SK-N-SH (cell line): ENCODE measurements at regions not wholly inside any gene's neighbourhood (a gene's known extent, or its start where the extent isn't known, plus 50 kb on each side); places are given as distances from the start of the nearest gene placed in this dataset.

Experiments used
- CTCF ChIA-PET: fragments of 300-600, 350-600 bp; formaldehyde crosslinking; extraction: SDS; loops from one replicate; lab custom pipeline; 2021; lab: Yijun Ruan, JAX
- POLR2A ChIA-PET: fragments of 350-600 bp; sonication (Branson Sonifier 250); formaldehyde crosslinking; extraction: SDS; loops from one replicate; lab custom pipeline; 2020; ENCODE audit warnings: antibody characterized with exemption, inconsistent platforms; lab: Yijun Ruan, JAX
- DNase-seq: peaks from one replicate; pipeline ENCODE4 v3.0.0; 2012
- H2AFZ ChIP-seq: fragments of 200-600 bp; sonication (generic); 2 replicates; pipeline ENCODE4 v1.8.1; 2016; ENCODE audit warnings: antibody characterized with exemption, mild to moderate bottlenecking, low read depth
- H3F3A ChIP-seq: fragments of 200-600 bp; sonication (generic); replicated peaks from 2 replicates; pipeline ENCODE3; 2016; ENCODE audit warnings: antibody characterized with exemption, mild to moderate bottlenecking; ENCODE audit not compliant: insufficient read depth
- H3K27ac ChIP-seq, 2 experiments: fragments of 200-500 bp in 1 of 2; fragments of 200-600 bp in 1 of 2; sonication (Bioruptor generic) in 1 of 2; sonication (generic), shearing (Covaris generic) in 1 of 2; 2 replicates each; pipeline versions ENCODE4 v1.5.1 to v1.6.1; 2014 to 2016; ENCODE audit warnings: low read depth in 2 of 2, inconsistent platforms in 1 of 2, low read length in 1 of 2, mild to moderate bottlenecking in 1 of 2, mixed read lengths in 1 of 2
- H3K27me3 ChIP-seq: fragments of 200-600 bp; sonication (generic), shearing (Covaris generic); 2 replicates; pipeline ENCODE4 v1.6.1; 2016; ENCODE audit warnings: mixed run types; ENCODE audit not compliant: insufficient read depth
- H3K36me3 ChIP-seq, 2 experiments: fragments of 200-500 bp in 1 of 2; fragments of 200-600 bp in 1 of 2; sonication (Bioruptor generic) in 1 of 2; sonication (generic) in 1 of 2; replicated peaks in 1 of 2; 2 replicates each; pipeline versions ENCODE3 to v1.5.1; 2014 to 2016; ENCODE audit warnings: low read length in 1 of 2, mild to moderate bottlenecking in 1 of 2; ENCODE audit not compliant: insufficient read depth in 2 of 2, control insufficient read depth in 1 of 2
- H3K4me1 ChIP-seq, 2 experiments: fragments of 200-500 bp in 1 of 2; fragments of 200-600 bp in 1 of 2; sonication (Bioruptor generic) in 1 of 2; sonication (generic), shearing (Covaris generic) in 1 of 2; 2 replicates each; pipeline versions ENCODE4 v1.5.1 to v1.6.1; 2014 to 2016; ENCODE audit warnings: low read depth in 1 of 2, low read length in 1 of 2, mixed run types in 1 of 2; ENCODE audit not compliant: insufficient read depth in 2 of 2, control insufficient read depth in 1 of 2
- H3K4me2 ChIP-seq: fragments of 200-600 bp; sonication (generic), shearing (Covaris generic); 2 replicates; pipeline ENCODE4 v1.6.1; 2017; ENCODE audit warnings: mixed run types
- H3K4me3 ChIP-seq, 2 experiments: fragments of 200-500 bp in 1 of 2; fragments of 200-600 bp in 1 of 2; sonication (Bioruptor generic) in 1 of 2; sonication (generic), shearing (Covaris generic) in 1 of 2; 2 replicates each; pipeline versions ENCODE4 v1.5.1 to v1.8.1; 2014 to 2016; ENCODE audit warnings: low read depth in 2 of 2, inconsistent platforms in 1 of 2, low read length in 1 of 2, mild to moderate bottlenecking in 1 of 2, mixed read lengths in 1 of 2, moderate library complexity in 1 of 2
- H3K79me2 ChIP-seq: fragments of 200-600 bp; sonication (generic); 2 replicates; pipeline ENCODE4 v1.8.1; 2017; ENCODE audit warnings: mild to moderate bottlenecking; ENCODE audit not compliant: insufficient read depth
- H3K9ac ChIP-seq: fragments of 200-600 bp; sonication (generic); 2 replicates; pipeline ENCODE4 v1.6.1; 2017; ENCODE audit warnings: mixed run types
- H3K9me2 ChIP-seq: fragments of 200-600 bp; sonication (generic); 2 replicates; pipeline ENCODE4 v1.6.1; 2017; ENCODE audit warnings: mixed run types
- H3K9me3 ChIP-seq: fragments of 200-600 bp; sonication (generic); 2 replicates; pipeline ENCODE4 v1.6.1; 2017; ENCODE audit warnings: mixed run types, mild to moderate bottlenecking, moderate library complexity
- H4K20me1 ChIP-seq: fragments of 200-600 bp; sonication (generic); 2 replicates; pipeline ENCODE4 v1.6.1; 2017; ENCODE audit warnings: mild to moderate bottlenecking, mixed run types; ENCODE audit not compliant: insufficient read depth
- CHD2 ChIP-seq: fragments of 150-350 bp; IDR thresholded peaks from 2 replicates; pipeline ENCODE4 v1.6.1; 2018; ENCODE audit warnings: low read length; ENCODE audit not compliant: partially characterized antibody
- EZH2phosphoT487 ChIP-seq: fragments of 200-600 bp; sonication (generic); IDR thresholded peaks from 2 replicates; pipeline ENCODE4 v1.6.1; 2017; ENCODE audit warnings: low read depth, mixed run types, mild to moderate bottlenecking, antibody characterized with exemption, moderate library complexity, borderline replicate concordance
- FOSL2 ChIP-seq: IDR thresholded peaks from 2 replicates; pipeline ENCODE4 v1.4.0; 2012; ENCODE audit warnings: low read depth, mild to moderate bottlenecking, moderate library complexity, borderline replicate concordance
- FOXM1 ChIP-seq: IDR thresholded peaks from 2 replicates; pipeline ENCODE4 v1.4.0; 2012; ENCODE audit warnings: low read depth, mild to moderate bottlenecking
- GATA2 ChIP-seq: sonication (generic); formaldehyde crosslinking; IDR thresholded peaks from 2 replicates; pipeline ENCODE4 v1.5.0; 2020; ENCODE audit warnings: mild to moderate bottlenecking, missing genetic modification reagents
- POLR2AphosphoS5 ChIP-seq: IDR thresholded peaks from 2 replicates; pipeline ENCODE4 v1.6.1; 2012; ENCODE audit warnings: low read depth, low read length
- RAD21 ChIP-seq: IDR thresholded peaks from 2 replicates; pipeline ENCODE4 v1.6.1; 2012; ENCODE audit warnings: mild to moderate bottlenecking, low read length
- RFX5 ChIP-seq: IDR thresholded peaks from 2 replicates; pipeline ENCODE4 v1.6.1; 2012; ENCODE audit warnings: mild to moderate bottlenecking, improper control_type of control experiment, low read length
- SIN3A ChIP-seq: IDR thresholded peaks from 2 replicates; pipeline ENCODE4 v1.6.1; 2012; ENCODE audit warnings: low read depth, mild to moderate bottlenecking, low read length, moderate library complexity, borderline replicate concordance
- TAF1 ChIP-seq: IDR thresholded peaks from 2 replicates; pipeline ENCODE4 v1.6.1; 2012; ENCODE audit warnings: low read depth, mild to moderate bottlenecking, low read length, moderate library complexity, borderline replicate concordance
- TCF12 ChIP-seq: IDR thresholded peaks from 2 replicates; pipeline ENCODE4 v1.4.0; 2012
- YY1 ChIP-seq: IDR thresholded peaks from 2 replicates; pipeline ENCODE4 v1.4.0; 2012; ENCODE audit warnings: low read depth, mild to moderate bottlenecking
- WGBS: methylation state at CpG from one replicate; pipeline ENCODE4 v1.1.6; 2017; ENCODE audit warnings: low lambda C conversion rate; 5-methylcytosine and 5-hydroxymethylcytosine counted together
- TF ChIP-seq, protein P1 (sequence below): IDR thresholded peaks from 2 replicates; pipeline ENCODE4 v1.4.0; 2012; ENCODE audit warnings: low read depth, borderline replicate concordance

DNA sequence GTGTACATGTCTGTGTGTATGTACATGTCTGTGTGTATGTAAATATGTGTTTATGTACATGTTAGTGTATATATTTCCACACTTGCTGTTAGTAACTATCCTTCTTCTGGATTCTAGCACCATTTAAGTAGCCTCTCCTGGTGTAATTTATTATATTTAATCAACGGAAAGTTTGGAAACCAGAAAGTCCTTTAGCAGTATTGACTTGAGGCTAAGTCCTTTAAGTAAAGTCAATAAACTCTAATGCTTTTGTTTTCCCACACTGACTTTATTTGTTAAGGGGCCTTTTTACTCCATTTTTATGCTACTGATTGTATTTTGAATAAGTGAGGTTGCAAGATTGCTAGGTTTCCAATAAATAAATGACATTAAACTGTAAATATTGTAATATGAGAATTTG, 876.4 kb upstream of the SEL1L start:
- Histone ChIP-seq H3K4me1 (no peaks in the 10 kb centered on the region), H2AFZ (no peak overlapping the region), H3K4me2 (no peak overlapping the region), H3K36me3 (no peaks in the 10 kb centered on the region), H3F3A (no peaks in the 10 kb centered on the region), H3K9ac (no peak overlapping the region), H3K79me2 (no peaks in the 10 kb centered on the region), H3K27ac (no peak overlapping the region), H3K4me3 (no peak overlapping the region), H3K9me3 (no peaks in the 10 kb centered on the region), H3K27me3 (no peaks in the 10 kb centered on the region), H4K20me1 (no peaks in the 10 kb centered on the region), H3K9me2 (no peaks in the 10 kb centered on the region)
- ChIA-PET POLR2A (no interaction called here), CTCF (no interaction called here)
- no peak for DNase-seq
- TF ChIP-seq TCF12 (no peak), TAF1 (no peak), CHD2 (no peak)
- WGBS = 3% methylated on average over 1 of the region's 1 CpG

DNA sequence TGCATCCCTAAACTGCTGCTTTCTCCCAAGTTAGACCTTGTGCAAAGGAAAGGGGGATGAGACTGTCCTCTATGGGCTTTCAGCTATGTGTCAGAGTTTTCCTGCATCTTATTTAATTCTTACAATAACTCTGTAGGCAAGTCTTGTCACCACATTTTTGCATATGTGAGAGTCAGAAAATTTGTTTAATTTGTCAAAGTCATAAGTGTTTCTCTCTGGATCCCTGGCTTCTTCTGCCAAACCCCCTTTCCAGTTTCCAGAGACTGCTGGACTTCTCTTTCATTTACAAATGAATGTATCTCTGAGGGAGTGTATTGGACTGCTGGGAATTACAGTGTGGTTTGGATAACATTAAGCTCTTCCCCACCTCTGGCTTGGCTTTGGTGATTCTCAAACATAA, 877.6 kb upstream of the SEL1L start:
- TF ChIP-seq GATA2 (CRISPR knock-in tag) = no peak
- CTCF ChIA-PET = no interaction called here
- Histone ChIP-seq H3F3A (no peaks in the 10 kb centered on the region), H3K9ac (no peak overlapping the region), H3K79me2 (no peaks in the 10 kb centered on the region), H2AFZ (no peak overlapping the region), H3K4me3 (no peak overlapping the region), H3K27ac (no peak overlapping the region), H3K4me2 (no peak overlapping the region), H3K36me3 (no peaks in the 10 kb centered on the region), H3K4me1 (no peaks in the 10 kb centered on the region), H3K9me3 (no peaks in the 10 kb centered on the region), H3K9me2 (no peaks in the 10 kb centered on the region), H3K27me3 (no peaks in the 10 kb centered on the region), H4K20me1 (no peaks in the 10 kb centered on the region)
- POLR2A ChIA-PET = interaction anchor here (0.5 kb wide), 1 partner anchor 408 kb away, joined by 6 read pairs; no protein-coding TSS in a partner anchor
- DNase-seq = no peak

DNA sequence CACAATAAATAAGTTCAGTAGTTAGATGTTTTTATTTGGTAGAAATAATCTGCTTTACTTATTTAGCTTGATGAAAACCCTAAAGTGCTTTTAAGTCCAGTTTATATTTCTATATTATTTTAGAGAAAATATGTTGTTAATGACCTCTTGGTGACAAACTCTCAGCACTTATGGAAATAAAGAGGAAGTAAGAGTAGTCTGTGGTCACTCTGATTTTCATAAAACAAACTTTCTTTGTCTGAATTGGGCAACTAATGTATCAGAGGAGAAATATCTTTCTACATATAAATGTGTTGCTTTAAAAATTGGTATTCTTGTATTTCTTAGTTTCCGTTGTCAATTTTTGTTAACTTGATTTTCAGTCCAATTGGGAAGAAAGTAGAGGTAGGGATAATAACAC, 878.9 kb upstream of the SEL1L start:
- POLR2A ChIA-PET = no interaction called here

More for the DNA sequence above, 878.9 kb upstream of the SEL1L start:
- CTCF ChIA-PET = no interaction called here
- Histone ChIP-seq H2AFZ (no peak overlapping the region), H3K4me3 (no peak overlapping the region), H3K9me3 (no peaks in the 10 kb centered on the region), H3K27ac (no peak overlapping the region), H3K79me2 (no peaks in the 10 kb centered on the region), H3K36me3 (no peaks in the 10 kb centered on the region), H3K9me2 (no peaks in the 10 kb centered on the region), H4K20me1 (no peaks in the 10 kb centered on the region), H3K9ac (no peak overlapping the region), H3K4me1 (no peaks in the 10 kb centered on the region), H3K4me2 (no peak overlapping the region), H3K27me3 (no peaks in the 10 kb centered on the region), H3F3A (no peaks in the 10 kb centered on the region)
- TF ChIP-seq EZH2phosphoT487 (no peak), POLR2AphosphoS5 (no peak), GATA2 (CRISPR knock-in tag) (no peak), FOXM1 (no peak), TAF1 (no peak), RFX5 (no peak), FOSL2 (no peak), SIN3A (no peak), TCF12 (no peak), YY1 (no peak), RAD21 (no peak)
- TF ChIP-seq, protein P1, sequence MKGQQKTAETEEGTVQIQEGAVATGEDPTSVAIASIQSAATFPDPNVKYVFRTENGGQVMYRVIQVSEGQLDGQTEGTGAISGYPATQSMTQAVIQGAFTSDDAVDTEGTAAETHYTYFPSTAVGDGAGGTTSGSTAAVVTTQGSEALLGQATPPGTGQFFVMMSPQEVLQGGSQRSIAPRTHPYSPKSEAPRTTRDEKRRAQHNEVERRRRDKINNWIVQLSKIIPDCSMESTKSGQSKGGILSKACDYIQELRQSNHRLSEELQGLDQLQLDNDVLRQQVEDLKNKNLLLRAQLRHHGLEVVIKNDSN = no peak
- no peak for DNase-seq
- WGBS = 16% methylated on average over 1 of the region's 1 CpG
